ENCODE measurements at regions not wholly inside any gene's neighbourhood (a gene's known extent, or its start where the extent isn't known, plus 50 kb on each side); places are given as distances from the start of the nearest gene placed in this dataset.
"Not testable (repeated sequence)": the region's sequence is repeated elsewhere in the genome, so short reads cannot be mapped to it uniquely, and the experiment has no call there.

- DNase-seq (ENCODE audit: low spot score), result no peak
Observed at GRCh38 chr10:45118929-45119328, 118.2 kb downstream of the ZNF22 start.

- not testable (repeated sequence) for DNase-seq (ENCODE audit: low spot score)
Observed at GRCh38 chr10:45122180-45122860, 121.6 kb downstream of the ZNF22 start.

- no peak for DNase-seq (ENCODE audit: low spot score)
Observed at GRCh38 chr10:45135443-45136198, 134.9 kb downstream of the ZNF22 start.

- no peak for DNase-seq (ENCODE audit: low spot score)
Observed at GRCh38 chr10:45136256-45136655, 135.5 kb downstream of the ZNF22 start.

- no peak for DNase-seq (ENCODE audit: low spot score)
Observed at GRCh38 chr10:45144326-45145070, 143.8 kb downstream of the ZNF22 start.

GRCh38 chr10:45145143-45145542 lies 144.4 kb downstream of the ZNF22 start:
- DNase-seq (ENCODE audit: low spot score), result not testable (repeated sequence)

GRCh38 chr10:45147000-45147399 lies 146.3 kb downstream of the ZNF22 start:
- no peak for DNase-seq (ENCODE audit: low spot score)

- DNase-seq (ENCODE audit: low spot score), result no peak
Observed at GRCh38 chr10:45150997-45151396, 150.3 kb downstream of the ZNF22 start.

- no peak for DNase-seq (ENCODE audit: low spot score)
Observed at GRCh38 chr10:45151467-45152214, 150.9 kb downstream of the ZNF22 start.

- DNase-seq (ENCODE audit: low spot score), result no peak
Observed at GRCh38 chr10:45152726-45153125, 152.0 kb downstream of the ZNF22 start.

- DNase-seq (ENCODE audit: low spot score), result no peak
Observed at GRCh38 chr10:45154502-45154901, 153.8 kb downstream of the ZNF22 start.

- DNase-seq (ENCODE audit: low spot score), result no peak
Observed at GRCh38 chr10:45155784-45156183, 155.1 kb downstream of the ZNF22 start.

- no peak for DNase-seq (ENCODE audit: low spot score)
Observed at GRCh38 chr10:45160271-45160670, 155.1 kb downstream of the OR13A1 start.

- DNase-seq (ENCODE audit: low spot score), result no peak
Observed at GRCh38 chr10:45163315-45163975, 152.0 kb downstream of the OR13A1 start.

GRCh38 chr10:45175520-45176118 lies 139.8 kb downstream of the OR13A1 start:
- not testable (repeated sequence) for DNase-seq (ENCODE audit: low spot score)

GRCh38 chr10:45179691-45180090 lies 135.7 kb downstream of the OR13A1 start:
- DNase-seq (ENCODE audit: low spot score), result no peak

- no peak for DNase-seq (ENCODE audit: low spot score)
Observed at GRCh38 chr10:45180507-45180906, 134.9 kb downstream of the OR13A1 start.

- DNase-seq (ENCODE audit: low spot score), result no peak
Observed at GRCh38 chr10:45180946-45181875, 134.2 kb downstream of the OR13A1 start.

- DNase-seq (ENCODE audit: low spot score), result no peak
Observed at GRCh38 chr10:45183174-45183573, 132.2 kb downstream of the OR13A1 start.

Data from germinal center (tissue), 1 donor.